ENCODE measurements at regions not wholly inside any gene's neighbourhood (a gene's known extent, or its start where the extent isn't known, plus 50 kb on each side); places are given as distances from the start of the nearest gene placed in this dataset.
A peak's percentile ranks its signal among the peaks of the same experiment; 100 is the strongest.

GRCh38 chr5:67402526-67402925 lies 205.9 kb upstream of the CD180 start:
- no peak for DNase-seq
- Histone ChIP-seq H3K36me3 (replicated peaks; ENCODE audit: control insufficient read depth, insufficient read depth, low read length) (no peaks in the 10 kb centered on the region), H3K4me3 (ENCODE audit: insufficient read depth, low read depth, low read length) (no peak overlapping the region), H3K27me3 (ENCODE audit: control insufficient read depth, insufficient read depth, low read length) (no peaks in the 10 kb centered on the region)

GRCh38 chr5:67401172-67401571 lies 204.6 kb upstream of the CD180 start:
- Histone ChIP-seq H3K4me3 (ENCODE audit: insufficient read depth, low read depth, low read length) (no peak overlapping the region), H3K27me3 (ENCODE audit: control insufficient read depth, insufficient read depth, low read length) (no peaks in the 10 kb centered on the region), H3K36me3 (replicated peaks; ENCODE audit: control insufficient read depth, insufficient read depth, low read length) (no peaks in the 10 kb centered on the region)
- DNase-seq = no peak

GRCh38 chr5:67400752-67401151 lies 204.2 kb upstream of the CD180 start:
- no peaks in the 10 kb centered on the region for H3K36me3 ChIP-seq (replicated peaks; ENCODE audit: control insufficient read depth, insufficient read depth, low read length)
- no peak for DNase-seq
- no peak overlapping the region for H3K4me3 ChIP-seq (ENCODE audit: insufficient read depth, low read depth, low read length)
- no peaks in the 10 kb centered on the region for H3K27me3 ChIP-seq (ENCODE audit: control insufficient read depth, insufficient read depth, low read length)

- H3K4me3 ChIP-seq (ENCODE audit: insufficient read depth, low read depth, low read length) = no peak overlapping the region
- no peaks in the 10 kb centered on the region for H3K27me3 ChIP-seq (ENCODE audit: control insufficient read depth, insufficient read depth, low read length)
- H3K36me3 ChIP-seq (replicated peaks; ENCODE audit: control insufficient read depth, insufficient read depth, low read length) = no peaks in the 10 kb centered on the region
- DNase-seq = peak; percentile 16
Observed at GRCh38 chr5:67395790-67396418, 199.3 kb upstream of the CD180 start.

GRCh38 chr5:67393211-67393610 lies 196.6 kb upstream of the CD180 start:
- Histone ChIP-seq H3K36me3 (replicated peaks; ENCODE audit: control insufficient read depth, insufficient read depth, low read length) (no peaks in the 10 kb centered on the region), H3K4me3 (ENCODE audit: insufficient read depth, low read depth, low read length) (no peak overlapping the region), H3K27me3 (ENCODE audit: control insufficient read depth, insufficient read depth, low read length) (no peaks in the 10 kb centered on the region)
- DNase-seq = no peak

- DNase-seq = no peak
- Histone ChIP-seq H3K36me3 (replicated peaks; ENCODE audit: control insufficient read depth, insufficient read depth, low read length) (no peaks in the 10 kb centered on the region), H3K4me3 (ENCODE audit: insufficient read depth, low read depth, low read length) (no peak overlapping the region), H3K27me3 (ENCODE audit: control insufficient read depth, insufficient read depth, low read length) (no peaks in the 10 kb centered on the region)
Observed at GRCh38 chr5:67390935-67391334, 194.3 kb upstream of the CD180 start.

- no peak for DNase-seq
- Histone ChIP-seq H3K4me3 (ENCODE audit: insufficient read depth, low read depth, low read length) (no peak overlapping the region), H3K27me3 (ENCODE audit: control insufficient read depth, insufficient read depth, low read length) (no peaks in the 10 kb centered on the region), H3K36me3 (replicated peaks; ENCODE audit: control insufficient read depth, insufficient read depth, low read length) (no peaks in the 10 kb centered on the region)
Observed at GRCh38 chr5:67383451-67383850, 186.9 kb upstream of the CD180 start.

- no peaks in the 10 kb centered on the region for H3K36me3 ChIP-seq (replicated peaks; ENCODE audit: control insufficient read depth, insufficient read depth, low read length)
- DNase-seq = no peak
- no peaks in the 10 kb centered on the region for H3K27me3 ChIP-seq (ENCODE audit: control insufficient read depth, insufficient read depth, low read length)
- H3K4me3 ChIP-seq (ENCODE audit: insufficient read depth, low read depth, low read length) = no peak overlapping the region
Observed at GRCh38 chr5:67381236-67381880, 184.8 kb upstream of the CD180 start.

- H3K36me3 ChIP-seq (replicated peaks; ENCODE audit: control insufficient read depth, insufficient read depth, low read length) = no peaks in the 10 kb centered on the region
- H3K27me3 ChIP-seq (ENCODE audit: control insufficient read depth, insufficient read depth, low read length) = no peaks in the 10 kb centered on the region
- H3K4me3 ChIP-seq (ENCODE audit: insufficient read depth, low read depth, low read length) = no peak overlapping the region
- DNase-seq = no peak
Observed at GRCh38 chr5:67380431-67380830, 183.8 kb upstream of the CD180 start.

GRCh38 chr5:67379753-67380152 lies 183.2 kb upstream of the CD180 start:
- no peak overlapping the region for H3K4me3 ChIP-seq (ENCODE audit: insufficient read depth, low read depth, low read length)

GRCh38 chr5:67378256-67378655 lies 181.7 kb upstream of the CD180 start:
- no peak overlapping the region for H3K4me3 ChIP-seq (ENCODE audit: insufficient read depth, low read depth, low read length)

More at GRCh38 chr5:67379753-67380152, 183.2 kb upstream of the CD180 start:
- H3K36me3 ChIP-seq (replicated peaks; ENCODE audit: control insufficient read depth, insufficient read depth, low read length) = no peaks in the 10 kb centered on the region
- no peaks in the 10 kb centered on the region for H3K27me3 ChIP-seq (ENCODE audit: control insufficient read depth, insufficient read depth, low read length)
- DNase-seq = no peak

GRCh38 chr5:67377631-67378030 lies 181.0 kb upstream of the CD180 start:
- no peak for DNase-seq
- no peak overlapping the region for H3K4me3 ChIP-seq (ENCODE audit: insufficient read depth, low read depth, low read length)
- no peaks in the 10 kb centered on the region for H3K27me3 ChIP-seq (ENCODE audit: control insufficient read depth, insufficient read depth, low read length)
- no peaks in the 10 kb centered on the region for H3K36me3 ChIP-seq (replicated peaks; ENCODE audit: control insufficient read depth, insufficient read depth, low read length)

More at GRCh38 chr5:67378256-67378655, 181.7 kb upstream of the CD180 start:
- Histone ChIP-seq H3K27me3 (ENCODE audit: control insufficient read depth, insufficient read depth, low read length) (no peaks in the 10 kb centered on the region), H3K36me3 (replicated peaks; ENCODE audit: control insufficient read depth, insufficient read depth, low read length) (no peaks in the 10 kb centered on the region)
- DNase-seq = no peak

GRCh38 chr5:67375606-67376005 lies 179.0 kb upstream of the CD180 start:
- Histone ChIP-seq H3K4me3 (ENCODE audit: insufficient read depth, low read depth, low read length) (no peak overlapping the region), H3K27me3 (ENCODE audit: control insufficient read depth, insufficient read depth, low read length) (no peaks in the 10 kb centered on the region), H3K36me3 (replicated peaks; ENCODE audit: control insufficient read depth, insufficient read depth, low read length) (no peaks in the 10 kb centered on the region)
- DNase-seq = no peak

- Histone ChIP-seq H3K36me3 (replicated peaks; ENCODE audit: control insufficient read depth, insufficient read depth, low read length) (no peaks in the 10 kb centered on the region), H3K27me3 (ENCODE audit: control insufficient read depth, insufficient read depth, low read length) (no peaks in the 10 kb centered on the region), H3K4me3 (ENCODE audit: insufficient read depth, low read depth, low read length) (no peak overlapping the region)
- DNase-seq = no peak
Observed at GRCh38 chr5:67374378-67374777, 177.8 kb upstream of the CD180 start.

- DNase-seq = no peak
- no peaks in the 10 kb centered on the region for H3K36me3 ChIP-seq (replicated peaks; ENCODE audit: control insufficient read depth, insufficient read depth, low read length)
- H3K27me3 ChIP-seq (ENCODE audit: control insufficient read depth, insufficient read depth, low read length) = no peaks in the 10 kb centered on the region
- no peak overlapping the region for H3K4me3 ChIP-seq (ENCODE audit: insufficient read depth, low read depth, low read length)
Observed at GRCh38 chr5:67373518-67373917, 176.9 kb upstream of the CD180 start.
